GM18907 (cell line): ENCODE measurements at regions not wholly inside any gene's neighbourhood (a gene's known extent, or its start where the extent isn't known, plus 50 kb on each side); places are given as distances from the start of the nearest gene placed in this dataset.

Experiments used
- ATAC-seq: cut with Tn5 transposase; IDR thresholded peaks from one replicate; pipeline ENCODE4 v1.9.1; 2021; ENCODE audit warnings: mild to moderate bottlenecking, moderate library complexity; ENCODE audit not compliant: unreplicated experiment

DNA sequence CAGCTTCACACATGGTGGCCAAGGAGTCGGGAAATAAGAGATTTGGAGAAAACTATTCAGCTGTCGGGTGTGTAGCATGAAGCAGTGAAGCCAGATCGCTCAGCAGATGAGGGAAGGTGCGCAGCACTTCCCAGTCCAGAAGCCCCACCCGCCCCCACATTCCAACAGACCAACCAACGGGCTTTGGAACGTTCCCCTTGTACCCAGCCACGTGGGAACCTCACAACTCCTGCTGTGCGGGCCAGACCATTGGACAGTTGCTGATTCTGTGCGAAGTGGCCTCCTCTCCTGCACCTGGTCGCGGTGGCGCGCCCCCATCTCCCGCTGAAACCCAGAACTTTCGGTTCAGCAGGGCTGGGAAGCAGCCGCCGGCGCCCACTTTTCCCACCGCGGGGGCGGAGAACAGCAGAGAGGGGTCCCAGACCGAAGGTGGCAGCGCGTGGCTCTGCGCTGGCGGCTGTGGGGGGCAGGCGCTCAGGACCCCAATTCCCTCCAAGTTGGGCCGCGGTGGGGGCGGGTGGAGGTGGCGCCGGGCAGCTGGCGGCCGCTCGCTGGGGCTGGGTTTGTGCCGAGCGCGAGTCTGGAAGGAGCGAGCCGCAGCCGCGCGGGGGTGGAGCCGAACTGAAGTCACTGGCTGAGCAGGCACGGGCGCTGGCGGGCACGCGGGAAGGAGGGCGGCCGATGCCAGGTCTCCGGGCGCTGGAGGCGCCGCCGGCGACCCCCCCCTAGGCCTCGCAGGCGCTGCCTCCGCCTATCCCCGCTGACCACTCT lies 1301.5 kb upstream of the SORCS1 start:
- ATAC-seq = no peak

DNA sequence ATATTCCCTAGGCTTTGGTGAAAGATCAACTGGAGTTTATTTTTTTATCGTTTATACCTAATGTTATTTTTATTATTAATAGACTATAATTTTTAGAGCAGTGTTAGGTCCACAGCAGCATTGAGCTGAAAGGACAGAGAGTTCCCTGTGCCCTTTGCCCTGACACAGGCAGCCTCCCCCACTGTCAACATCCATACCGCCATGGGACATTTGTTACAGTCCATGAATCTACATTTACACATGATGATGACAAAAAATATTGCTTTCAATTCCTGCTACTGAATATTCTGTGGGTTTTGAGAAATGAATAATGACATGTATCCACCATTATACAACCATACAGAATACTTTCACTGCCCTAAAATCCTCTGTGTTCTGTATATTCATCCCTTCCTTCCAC lies 1297.5 kb upstream of the SORCS1 start:
- no peak for ATAC-seq

DNA sequence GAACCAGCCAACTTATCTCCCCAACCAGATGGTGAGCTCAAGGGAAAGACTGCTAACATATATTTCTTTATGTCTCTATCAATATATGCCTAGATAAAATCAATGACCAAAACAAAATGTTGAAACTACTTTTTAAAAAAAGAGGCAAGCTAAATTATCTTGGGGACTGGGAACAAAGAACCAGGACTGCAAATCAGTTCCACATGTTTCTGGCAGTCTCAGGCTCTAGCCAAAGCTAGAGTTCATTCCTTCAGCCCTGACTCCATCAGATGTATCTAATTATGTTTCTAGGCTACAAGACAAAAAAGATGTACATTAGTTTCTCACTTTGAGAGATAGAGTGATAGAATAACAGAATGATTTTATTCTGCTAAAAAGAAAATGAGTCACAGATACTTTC lies 1290.3 kb upstream of the SORCS1 start:
- no peak for ATAC-seq

DNA sequence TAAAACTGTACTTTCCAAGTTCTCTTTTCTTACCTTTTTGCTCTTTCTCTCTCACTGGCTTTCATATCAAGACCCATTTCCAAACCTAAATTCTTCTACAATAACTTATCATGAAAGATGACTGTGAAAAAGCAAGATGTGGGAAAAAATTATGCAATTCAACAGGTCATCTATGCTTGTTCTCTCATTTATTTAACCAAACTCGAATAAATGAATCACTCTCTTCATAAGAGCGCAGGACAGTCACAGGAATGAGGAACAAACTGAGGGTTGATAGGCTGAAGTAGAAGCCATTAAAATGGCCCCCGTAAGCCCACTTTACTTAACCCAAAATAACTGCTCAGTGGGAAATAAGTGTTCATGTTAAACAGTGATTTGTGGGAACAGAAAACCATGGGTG lies 1289.7 kb upstream of the SORCS1 start:
- no peak for ATAC-seq

DNA sequence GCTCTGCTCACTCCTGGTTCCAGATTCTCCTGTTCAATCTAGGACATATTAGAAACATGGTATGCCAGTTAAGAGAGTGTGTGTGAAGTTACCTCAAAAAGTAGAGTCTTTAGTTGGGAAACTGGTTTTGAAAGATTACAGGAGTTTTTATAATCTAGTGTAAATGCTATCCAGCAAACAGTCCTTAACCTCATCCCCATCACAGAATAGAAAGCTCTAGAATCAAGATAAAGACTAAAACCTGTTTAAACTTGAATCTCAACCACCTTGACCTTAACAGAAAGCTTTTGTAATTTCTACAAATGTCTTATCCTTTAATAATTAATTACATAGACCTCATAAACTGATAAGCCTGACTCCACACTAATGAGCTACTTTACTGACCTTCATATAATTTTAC lies 1288.7 kb upstream of the SORCS1 start:
- ATAC-seq = no peak

DNA sequence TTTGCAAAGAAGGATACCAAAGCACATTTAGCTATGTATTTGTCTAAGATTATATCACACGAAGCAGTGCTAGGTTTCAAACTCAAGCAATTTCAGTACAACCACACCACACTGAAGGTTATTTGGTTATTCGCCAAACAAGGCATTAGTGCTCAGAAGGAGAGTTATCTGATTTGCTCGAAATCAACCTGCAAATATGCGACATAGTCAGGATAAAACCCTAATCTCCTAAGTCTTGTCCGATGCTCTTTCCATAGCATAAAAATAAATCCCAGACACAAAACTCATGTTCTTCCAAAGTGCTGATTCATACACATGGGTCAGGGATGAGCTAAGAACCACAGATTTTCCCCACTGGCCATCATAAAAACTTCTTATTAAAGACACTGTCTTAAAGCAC lies 1288.0 kb upstream of the SORCS1 start:
- ATAC-seq = no peak

DNA sequence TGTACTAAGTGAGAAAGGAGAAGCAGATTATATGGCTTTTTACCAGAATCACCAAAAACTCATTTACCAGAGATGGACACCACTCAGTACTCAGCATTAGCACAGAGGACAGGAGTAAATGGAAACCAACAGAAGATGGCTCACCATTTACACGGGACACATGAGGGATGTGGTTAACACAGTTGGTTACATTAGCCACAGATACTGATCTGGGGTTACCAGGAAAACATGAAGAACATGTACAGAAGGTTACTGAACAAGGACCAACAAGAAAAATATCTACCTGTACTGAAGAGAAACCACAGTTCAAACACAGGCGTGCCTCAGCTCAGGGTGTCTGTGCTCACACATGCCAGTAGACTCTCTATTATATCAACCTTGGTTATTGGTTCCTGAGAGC lies 1285.8 kb upstream of the SORCS1 start:
- ATAC-seq = peak; percentile 75

DNA sequence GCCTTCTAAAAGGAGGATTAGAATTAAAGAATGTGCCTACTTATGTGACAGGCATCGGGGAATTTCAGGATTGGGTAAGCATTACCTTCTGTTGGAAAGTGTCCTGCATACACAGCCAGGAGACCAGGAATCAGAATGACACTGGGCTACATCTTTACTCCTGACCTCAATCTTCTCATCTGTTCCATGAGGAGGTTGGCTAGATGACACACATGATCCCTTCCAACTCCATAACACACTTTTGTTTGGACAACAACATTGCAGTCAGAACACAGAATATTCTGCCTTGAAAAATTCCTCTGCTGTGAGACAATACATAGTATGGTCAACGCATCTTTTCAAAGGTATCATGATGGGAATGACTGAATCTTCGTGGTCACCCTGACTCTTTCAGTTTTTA lies 1281.2 kb upstream of the SORCS1 start:
- no peak for ATAC-seq

DNA sequence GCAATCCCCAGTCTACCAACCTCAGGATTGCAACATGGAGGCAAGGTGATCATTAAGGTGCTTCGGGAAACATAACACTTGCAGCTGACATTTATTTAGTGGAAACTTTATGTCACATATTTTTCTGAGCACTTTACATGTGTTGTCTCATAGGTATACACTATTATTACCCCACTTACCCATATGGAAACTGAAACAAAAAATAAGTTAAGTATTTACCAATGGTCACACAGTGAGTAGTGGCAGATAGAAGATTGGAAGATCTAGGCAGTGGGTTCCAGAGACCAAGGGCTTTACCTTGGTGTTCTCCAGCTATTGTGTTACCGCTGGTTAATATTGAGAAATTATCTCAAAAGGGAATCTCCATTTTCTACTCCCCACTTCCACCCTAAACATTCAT lies 1279.1 kb upstream of the SORCS1 start:
- ATAC-seq = peak; percentile 97

DNA sequence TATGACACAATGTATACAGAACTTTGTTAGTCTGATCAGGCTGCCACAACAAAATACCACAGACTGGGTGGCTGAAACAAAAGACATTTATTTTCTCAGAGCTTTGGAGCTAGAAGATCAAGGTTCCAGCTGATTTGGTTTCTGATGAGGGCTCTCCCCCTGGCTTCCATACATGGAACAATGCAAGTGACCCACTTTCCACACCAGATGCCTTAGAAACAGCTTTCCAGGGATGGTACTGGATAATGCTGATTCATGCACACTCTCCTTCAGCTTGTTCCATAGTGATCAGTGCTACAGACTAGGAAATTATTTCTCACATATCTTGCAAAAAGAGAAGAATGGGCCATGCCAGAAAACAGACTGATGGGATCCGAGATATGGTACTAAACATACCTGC lies 1274.9 kb upstream of the SORCS1 start:
- no peak for ATAC-seq

DNA sequence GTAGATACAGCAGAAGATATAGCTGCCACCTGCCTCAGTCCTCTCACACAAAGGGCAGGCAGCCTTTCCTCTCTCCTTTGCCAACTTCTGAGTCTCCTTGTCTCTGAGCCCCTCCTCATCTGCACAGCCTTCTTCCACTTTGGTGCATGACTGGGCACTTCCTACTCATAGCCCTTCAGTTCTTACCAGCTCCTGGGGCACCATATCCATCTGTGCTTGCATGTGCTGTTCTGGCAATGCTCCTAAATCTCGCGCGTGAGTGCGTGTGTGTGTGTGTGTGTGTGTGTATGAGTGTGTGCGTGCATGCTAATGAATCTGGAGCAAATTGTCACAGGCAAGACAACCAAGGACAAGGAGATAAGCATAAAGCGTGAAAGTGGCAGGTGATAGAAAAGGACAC lies 1271.6 kb upstream of the SORCS1 start:
- no peak for ATAC-seq

DNA sequence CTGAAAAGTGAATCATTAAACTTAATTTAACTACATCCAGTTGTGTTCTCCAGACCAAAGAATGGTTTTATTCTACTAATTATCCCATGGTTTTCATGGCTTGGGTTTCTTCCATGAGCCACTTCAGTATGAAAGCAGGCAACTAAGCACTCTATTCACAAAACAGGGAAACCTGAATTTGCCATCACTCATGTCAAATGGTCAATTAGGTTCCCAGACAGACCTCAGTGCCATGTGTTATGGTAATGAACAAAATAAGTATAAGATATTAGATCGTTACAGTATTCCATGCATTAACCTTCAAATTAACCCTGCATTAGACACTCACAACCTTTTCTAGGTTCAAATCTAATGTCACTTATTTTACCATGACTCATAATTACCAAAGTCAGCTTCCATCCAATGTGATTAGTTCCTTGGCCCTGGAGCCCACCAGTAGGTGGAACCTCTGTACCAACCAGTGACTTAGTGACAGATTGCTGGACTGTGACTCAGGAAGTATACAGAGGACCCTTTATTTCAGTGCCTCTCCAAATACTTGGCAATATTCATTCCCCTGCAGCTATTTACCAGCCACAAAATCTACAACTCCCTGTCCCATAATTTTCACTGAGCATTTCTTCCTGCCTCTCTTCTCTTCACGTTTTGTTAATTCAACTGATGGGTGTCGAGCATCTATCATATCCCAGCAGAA lies 1270.2 kb upstream of the SORCS1 start:
- ATAC-seq = no peak

DNA sequence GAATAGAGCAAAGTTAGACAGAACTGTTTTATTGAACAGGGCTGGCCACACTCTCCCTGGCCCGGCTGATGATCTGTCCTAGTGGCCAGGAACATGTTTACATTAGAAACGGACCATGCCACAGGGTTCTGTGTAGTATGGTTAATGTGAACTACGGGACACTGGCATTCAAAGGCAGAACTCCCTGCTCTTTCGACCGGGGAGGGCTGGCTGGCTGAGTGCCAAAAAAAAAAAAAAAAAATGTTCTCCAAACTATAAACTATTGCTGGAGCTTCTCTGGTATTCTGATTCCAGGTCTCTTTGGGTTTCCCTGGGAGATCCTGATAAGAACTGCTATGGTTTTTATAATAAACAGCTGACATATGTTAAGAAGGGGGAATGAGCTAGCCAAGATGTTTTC lies 1262.6 kb upstream of the SORCS1 start:
- no peak for ATAC-seq

DNA sequence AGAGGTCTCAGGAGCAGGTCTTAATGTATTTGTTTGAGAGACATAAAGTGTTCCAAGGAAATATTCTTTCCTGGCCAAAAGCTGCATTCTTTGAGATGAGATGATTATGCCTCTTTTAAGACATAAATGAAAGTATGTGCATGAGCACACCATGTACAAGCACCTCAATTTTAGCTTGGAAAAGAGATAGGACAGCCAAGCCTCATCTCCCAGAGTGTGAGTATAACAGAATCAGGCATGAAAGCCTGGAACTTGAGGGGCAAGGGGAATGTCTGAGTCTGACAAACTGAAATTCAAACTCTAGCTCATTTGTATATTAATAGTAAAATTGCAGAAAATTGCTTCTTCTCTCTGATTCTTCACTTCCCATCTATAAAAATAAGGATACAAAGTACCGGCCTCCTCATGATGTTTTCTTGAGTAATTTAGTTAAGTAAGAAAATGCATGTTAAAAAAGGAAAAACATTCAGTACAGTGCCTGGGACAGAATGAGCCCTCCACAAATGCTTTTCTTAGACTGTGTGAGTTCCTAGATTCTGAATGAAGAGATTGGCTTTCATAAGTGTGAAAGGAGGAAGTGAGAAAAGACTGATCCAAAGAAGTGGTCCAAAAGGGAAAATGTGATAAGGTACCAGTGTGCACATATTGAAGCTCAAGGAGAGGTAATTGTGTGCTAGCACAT lies 1260.9 kb upstream of the SORCS1 start:
- no peak for ATAC-seq

DNA sequence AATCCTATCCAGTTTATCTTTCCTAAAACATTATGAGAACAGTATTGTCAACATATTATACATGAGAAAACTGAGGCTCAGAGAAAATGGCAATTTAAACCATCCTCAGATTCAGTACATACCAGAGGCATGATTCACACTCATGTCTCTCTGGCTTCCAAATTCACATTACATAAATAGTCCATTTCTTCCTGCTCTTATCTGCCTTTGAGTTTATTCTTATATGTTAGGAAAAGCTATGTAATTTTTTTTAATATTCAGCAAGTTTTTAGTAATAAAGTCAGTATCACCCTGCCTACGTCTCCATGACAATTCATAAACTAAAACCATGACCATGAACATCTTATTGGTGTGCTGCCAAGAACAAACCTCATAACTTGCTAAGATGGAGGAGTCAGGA lies 1260.2 kb upstream of the SORCS1 start:
- no peak for ATAC-seq

DNA sequence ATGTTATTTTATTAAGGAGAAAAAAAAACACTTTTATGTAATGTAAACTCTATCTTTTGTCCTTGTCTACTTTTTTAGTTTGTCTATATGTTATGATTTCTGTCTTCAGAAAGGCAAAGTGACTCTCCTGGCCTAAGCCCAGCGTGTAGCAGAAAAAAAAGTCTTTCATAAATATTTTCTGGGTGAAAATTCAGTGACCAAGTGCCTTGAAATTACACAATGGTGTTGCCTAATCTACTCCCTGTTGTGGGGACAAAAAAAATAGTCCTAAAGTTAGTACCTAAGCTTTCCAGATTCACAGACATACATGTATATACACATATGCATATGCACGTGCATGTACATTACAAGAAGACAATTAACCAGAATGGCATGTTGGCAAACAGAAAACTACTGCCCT lies 1257.8 kb upstream of the SORCS1 start:
- ATAC-seq = no peak

DNA sequence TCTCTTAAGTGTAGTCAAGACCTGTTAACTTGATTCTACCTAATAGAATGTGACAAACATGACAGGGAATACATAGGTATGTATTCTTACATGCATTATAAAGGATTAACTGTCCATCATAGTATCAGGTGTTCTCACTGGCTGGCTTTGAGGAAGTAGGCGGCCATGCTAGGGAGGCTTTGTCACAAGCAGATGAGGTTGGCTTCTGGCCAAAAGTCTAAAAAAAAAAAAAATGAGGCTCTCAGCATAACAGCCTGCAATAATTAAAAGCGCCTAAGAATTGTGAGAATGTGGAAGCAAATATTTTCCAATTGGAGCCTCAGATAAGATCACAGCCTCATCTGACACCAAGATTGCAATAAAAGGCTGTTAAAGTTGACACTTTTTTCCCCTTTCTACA lies 1256.8 kb upstream of the SORCS1 start:
- ATAC-seq = no peak

DNA sequence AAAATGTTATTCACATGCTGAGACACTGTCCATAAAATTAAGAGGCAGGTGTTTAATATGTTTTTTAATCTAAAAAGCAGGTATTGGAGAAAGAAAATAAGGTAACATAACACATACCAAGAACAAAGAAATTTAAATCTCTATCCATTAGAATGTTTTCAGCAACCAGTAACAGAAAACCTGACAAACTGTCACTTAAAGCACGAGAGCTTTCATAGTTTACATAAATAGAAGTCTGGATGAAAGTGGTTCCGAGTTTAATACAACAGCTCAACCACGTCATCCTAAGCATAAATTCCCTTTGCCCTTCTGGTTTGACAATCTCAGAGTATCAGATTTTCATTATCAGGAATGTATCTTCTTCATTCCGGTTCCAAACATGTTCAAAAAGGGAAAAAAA lies 1249.4 kb upstream of the SORCS1 start:
- no peak for ATAC-seq

DNA sequence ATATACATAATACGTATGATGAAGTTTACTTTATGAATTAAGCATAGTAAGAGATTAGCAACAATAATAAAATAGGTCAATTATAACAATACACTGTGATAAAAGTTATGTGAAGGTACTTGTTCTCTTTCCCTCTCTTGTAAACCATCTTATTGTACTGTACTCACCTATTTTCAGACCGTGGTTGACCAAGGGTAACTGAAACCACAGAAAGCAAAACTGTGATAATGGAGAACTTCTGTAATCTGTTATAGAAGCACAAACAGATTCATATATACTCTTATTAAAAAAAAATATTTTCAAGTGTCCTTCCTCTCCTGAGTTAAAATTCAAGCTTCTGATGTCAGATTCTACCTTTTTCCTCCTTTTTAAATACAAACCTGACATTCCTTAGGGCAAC lies 1247.8 kb upstream of the SORCS1 start:
- peak; percentile 60 for ATAC-seq

DNA sequence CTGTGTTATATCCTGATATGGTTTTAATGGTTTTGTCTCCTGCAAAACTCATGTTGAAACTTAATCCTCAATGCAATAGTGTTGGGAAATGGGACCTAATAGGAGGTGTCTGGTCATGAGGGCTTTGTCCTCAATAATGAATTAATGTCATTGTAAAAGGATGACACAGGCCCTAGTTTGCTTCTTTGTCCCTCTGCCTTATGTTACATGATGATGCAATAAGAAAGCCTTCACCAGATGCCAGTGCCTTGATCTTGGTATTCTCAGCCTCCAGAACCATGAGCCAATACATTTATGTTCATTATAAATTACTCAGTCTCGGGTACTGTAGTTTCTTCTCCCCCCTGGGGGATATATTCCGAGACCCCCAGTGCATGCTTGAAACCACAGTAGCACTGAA lies 1247.4 kb upstream of the SORCS1 start:
- no peak for ATAC-seq

DNA sequence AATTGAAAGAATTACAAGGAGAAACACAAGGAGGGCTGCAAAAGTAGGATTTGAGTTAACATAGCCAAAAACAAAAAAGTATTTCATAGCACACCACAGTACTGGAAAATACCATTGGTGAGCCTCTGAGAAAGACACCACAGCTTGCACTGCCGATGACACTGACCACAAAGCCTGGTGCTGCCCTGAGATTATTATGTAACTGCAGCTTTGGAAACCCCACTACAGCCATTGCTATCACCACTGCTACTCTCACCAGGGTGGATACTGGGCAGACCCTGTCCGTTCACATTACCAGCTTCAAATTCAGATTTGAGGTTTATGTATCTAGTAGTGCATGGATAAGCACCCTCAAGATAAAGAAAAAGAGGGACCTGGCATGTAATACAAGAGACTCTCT lies 1246.7 kb upstream of the SORCS1 start:
- no peak for ATAC-seq

DNA sequence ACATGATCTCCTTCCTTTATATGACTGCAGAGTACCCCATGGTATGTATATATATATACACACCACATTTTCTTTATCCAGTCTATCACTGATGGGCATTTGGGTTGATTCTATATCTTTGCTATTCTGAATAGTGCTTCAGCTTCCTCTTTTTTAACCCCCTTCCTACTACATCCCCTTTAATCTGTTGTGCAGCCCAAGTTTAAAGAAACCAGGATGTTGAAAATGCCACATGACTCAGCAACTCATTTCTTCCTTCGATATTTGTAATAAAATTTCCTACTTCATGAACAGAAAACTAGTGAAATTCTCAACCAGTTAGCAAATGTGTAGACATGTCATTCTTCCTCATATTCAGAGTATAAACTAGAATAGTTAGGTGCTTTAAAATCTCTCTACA lies 1245.7 kb upstream of the SORCS1 start:
- ATAC-seq = no peak
